Mesodermal cell (in vitro differentiated cells): ENCODE measurements at regions not wholly inside any gene's neighbourhood (a gene's known extent, or its start where the extent isn't known, plus 50 kb on each side); places are given as distances from the start of the nearest gene placed in this dataset.
"Not testable (repeated sequence)": the region's sequence is repeated elsewhere in the genome, so short reads cannot be mapped to it uniquely, and the experiment has no call there.

Experiments
- H3K27ac ChIP-seq: 2 replicates; pipeline ENCODE4 v1.7.0; 2013; ENCODE audit warnings: mild to moderate bottlenecking, low read depth, low read length, moderate library complexity; ENCODE audit not compliant: severe bottlenecking
- H3K36me3 ChIP-seq: 2 replicates; pipeline ENCODE4 v1.7.1; 2013; ENCODE audit warnings: mild to moderate bottlenecking, low read length, moderate library complexity; ENCODE audit not compliant: control insufficient read depth, insufficient read depth
- H3K4me1 ChIP-seq: one replicate; pipeline ENCODE4 v1.7.1; 2013; ENCODE audit warnings: mild to moderate bottlenecking, low read length; ENCODE audit not compliant: insufficient read depth, control insufficient read depth, poor library complexity, severe bottlenecking
- H3K4me3 ChIP-seq: 2 replicates; pipeline ENCODE4 v1.7.0; 2013; ENCODE audit warnings: low read length, control low read depth, mild to moderate bottlenecking; ENCODE audit not compliant: insufficient read depth, poor library complexity, severe bottlenecking; ENCODE audit errors: extremely low read depth
- H3K9me3 ChIP-seq: 2 replicates; pipeline ENCODE4 v1.7.1; 2013; ENCODE audit warnings: mild to moderate bottlenecking, low read length, moderate library complexity; ENCODE audit not compliant: control insufficient read depth
- WGBS, 2 experiments: methylation state at CpG; one replicate each; pipeline ENCODE4 v1.1.5; 2013; ENCODE audit warnings: missing lambda C conversion rate in 2 of 2; ENCODE audit not compliant: insufficient coverage in 2 of 2; 5-methylcytosine and 5-hydroxymethylcytosine counted together

DNA sequence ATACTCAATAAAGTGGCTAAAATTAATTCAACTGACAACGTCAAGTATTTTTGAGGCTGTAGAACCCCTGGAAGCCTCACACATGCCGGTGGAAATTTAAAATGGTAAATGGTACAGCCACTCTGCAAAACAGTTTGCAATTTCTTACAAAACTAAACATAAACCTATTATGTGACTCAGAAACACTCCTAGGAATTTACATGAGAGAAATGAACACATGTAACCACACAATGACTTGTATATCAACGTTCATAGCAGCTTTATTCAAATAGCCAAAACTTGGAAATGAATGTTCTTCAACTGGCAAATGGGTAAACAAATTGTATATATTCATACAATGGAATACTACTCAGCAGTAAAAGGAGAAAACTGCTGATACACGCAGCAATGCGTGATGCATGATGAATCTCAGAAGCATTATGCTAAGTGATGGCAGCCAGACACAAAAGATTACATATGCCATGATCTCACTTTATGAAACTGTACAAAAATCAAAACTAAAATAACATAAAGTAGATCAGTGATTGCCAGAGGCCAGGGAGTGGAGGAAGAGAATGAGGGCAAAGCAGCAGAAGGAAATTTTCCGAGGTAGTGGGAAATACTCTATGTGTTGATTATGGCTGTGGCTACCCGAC, 112.5 kb downstream of the FAM50B start:
- 93% methylated on average over 2 of the region's 7 CpGs; no CpG with 5 or more reads in 1 of the 2 experiments for WGBS, 2 experiments
- Histone ChIP-seq H3K27ac (no peak overlapping the region), H3K9me3 (no peaks in the 10 kb centered on the region), H3K4me1 (no peaks in the 10 kb centered on the region), H3K4me3 (no peak overlapping the region), H3K36me3 (no peaks in the 10 kb centered on the region)

DNA sequence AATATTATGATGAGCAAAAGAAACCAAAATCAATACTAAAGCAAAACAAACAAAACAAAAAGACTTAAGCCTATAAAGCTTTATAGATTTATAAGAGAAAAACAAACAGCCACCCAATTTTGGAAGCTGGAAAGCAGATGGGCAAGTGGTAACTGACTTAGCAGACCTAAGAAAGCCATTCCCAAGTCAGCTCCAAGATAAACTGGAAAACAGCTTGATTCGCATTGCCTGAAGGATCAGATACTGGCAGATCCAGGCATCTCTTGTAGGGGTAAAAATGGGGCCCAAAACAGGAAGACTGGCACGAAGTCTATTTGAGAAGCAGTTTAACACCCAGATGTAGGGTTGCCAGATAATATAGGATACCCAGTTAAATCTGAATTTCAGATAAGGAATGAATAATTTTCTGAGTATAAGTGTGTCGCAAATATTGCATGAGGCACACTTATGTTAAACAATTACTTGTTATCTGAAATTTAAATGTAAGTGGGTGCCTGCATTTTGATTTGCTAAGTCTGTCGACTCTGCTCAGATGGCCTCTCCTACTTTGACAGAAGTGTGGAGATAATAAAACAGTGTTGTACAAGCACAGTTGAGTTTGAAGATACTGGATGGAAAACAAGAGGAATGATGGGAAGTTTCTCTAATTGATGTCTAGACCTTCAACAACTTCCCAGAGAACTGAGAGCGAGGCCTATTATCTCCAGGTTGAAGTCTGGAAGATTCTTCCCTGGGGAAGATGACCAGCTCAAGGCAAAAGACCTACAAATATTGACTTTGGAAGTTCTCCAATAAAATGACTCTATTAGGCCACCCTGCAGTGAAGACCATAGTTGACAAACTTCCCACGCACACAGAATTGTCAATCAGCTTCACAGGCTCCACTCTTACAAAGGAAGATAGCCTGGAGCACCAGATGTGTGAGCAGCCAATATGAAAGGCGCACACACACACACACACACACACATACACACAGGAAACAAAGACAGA, 113.4 kb downstream of the FAM50B start:
- Histone ChIP-seq H3K36me3 (no peaks in the 10 kb centered on the region), H3K9me3 (no peaks in the 10 kb centered on the region), H3K4me1 (no peaks in the 10 kb centered on the region), H3K4me3 (no peak overlapping the region), H3K27ac (no peak overlapping the region)
- WGBS, 2 experiments, result 94 to 95% methylated on average over 4 of the region's 7 CpGs

DNA sequence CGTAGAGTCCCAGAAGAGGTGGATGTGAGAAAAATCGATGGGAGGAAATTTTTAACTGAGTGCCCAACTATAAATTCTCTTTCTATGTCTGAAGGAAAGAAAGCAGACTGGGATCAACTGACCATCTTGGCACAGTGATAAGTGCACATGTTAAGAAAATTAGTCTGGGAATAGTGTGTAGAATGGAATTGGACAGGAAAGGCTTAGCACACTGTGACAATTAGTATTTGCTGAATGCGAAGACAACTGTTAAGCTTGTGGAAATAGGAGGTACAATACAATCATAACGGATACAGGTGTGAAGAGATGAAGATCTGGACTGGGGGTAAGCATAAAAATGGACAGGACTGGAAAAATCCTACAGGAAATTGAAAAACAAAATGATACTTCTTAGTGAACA, 114.3 kb downstream of the FAM50B start:
- 94 to 100% methylated on average over 4 of the region's 4 CpGs for WGBS, 2 experiments
- no peak overlapping the region for H3K4me3 ChIP-seq
- H3K9me3 ChIP-seq, result no peaks in the 10 kb centered on the region
- H3K27ac ChIP-seq, result no peak overlapping the region
- H3K4me1 ChIP-seq, result no peaks in the 10 kb centered on the region
- no peaks in the 10 kb centered on the region for H3K36me3 ChIP-seq

DNA sequence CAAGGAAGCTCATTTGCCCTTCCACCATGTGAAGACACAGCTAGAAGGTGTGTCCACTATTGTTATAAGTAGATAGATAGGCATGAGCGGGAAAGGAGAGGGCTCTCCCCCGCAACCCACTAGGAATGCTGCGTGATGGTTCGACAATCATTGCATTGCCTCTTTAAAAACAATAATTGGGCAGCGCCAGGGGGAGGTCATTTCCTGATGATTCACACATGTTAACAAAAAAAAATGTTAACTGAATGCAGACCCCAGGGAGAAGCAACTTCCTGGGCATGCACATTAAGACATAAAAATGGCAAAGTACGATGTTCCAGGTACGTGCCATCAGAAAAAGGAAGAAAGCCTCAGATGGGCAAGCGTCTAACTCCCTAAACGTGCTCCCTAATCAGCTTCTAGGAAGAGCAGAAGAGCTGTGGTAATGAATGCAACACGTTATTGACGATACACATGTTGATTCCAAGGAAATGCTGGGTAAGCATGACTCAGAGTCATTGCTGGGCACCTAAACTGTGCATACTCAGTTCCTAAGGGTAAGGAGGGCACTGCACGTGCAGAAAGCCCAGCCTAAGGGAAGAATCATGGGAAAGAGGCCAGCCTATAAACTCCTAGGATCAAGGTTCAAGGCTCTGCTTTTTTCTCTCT, 113.7 kb downstream of the FAM217A start:
- WGBS, 2 experiments, result 96 to 97% methylated on average over 7 of the region's 12 CpGs
- Histone ChIP-seq H3K4me3 (no peak overlapping the region), H3K9me3 (no peaks in the 10 kb centered on the region), H3K4me1 (no peaks in the 10 kb centered on the region), H3K27ac (no peak overlapping the region), H3K36me3 (no peaks in the 10 kb centered on the region)

DNA sequence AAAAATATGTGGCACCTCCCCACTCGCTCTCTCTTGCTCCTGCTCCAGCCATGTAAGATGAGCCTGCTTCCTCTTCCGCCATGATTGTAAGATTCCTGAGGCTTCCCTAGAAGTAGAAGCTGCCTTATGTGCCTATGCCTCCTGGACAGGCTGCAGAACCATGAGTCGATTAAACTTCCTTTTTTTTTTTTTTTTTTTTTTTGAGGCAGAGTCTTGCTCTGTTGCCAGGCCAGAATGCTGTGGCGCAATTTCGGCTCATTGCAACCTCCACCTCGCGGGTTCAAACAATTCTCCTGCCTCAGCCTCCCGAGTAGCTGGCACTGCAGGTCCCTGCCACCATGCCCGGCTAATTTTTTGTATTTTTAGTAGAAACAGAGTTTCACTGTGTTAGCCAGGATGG, 112.5 kb downstream of the FAM217A start:
- Histone ChIP-seq H3K9me3 (no peaks in the 10 kb centered on the region), H3K36me3 (no peaks in the 10 kb centered on the region), H3K4me3 (no peak overlapping the region), H3K27ac (no peak overlapping the region), H3K4me1 (no peaks in the 10 kb centered on the region)
- 95% methylated on average over 3 to 4 of the region's 9 CpGs for WGBS, 2 experiments

DNA sequence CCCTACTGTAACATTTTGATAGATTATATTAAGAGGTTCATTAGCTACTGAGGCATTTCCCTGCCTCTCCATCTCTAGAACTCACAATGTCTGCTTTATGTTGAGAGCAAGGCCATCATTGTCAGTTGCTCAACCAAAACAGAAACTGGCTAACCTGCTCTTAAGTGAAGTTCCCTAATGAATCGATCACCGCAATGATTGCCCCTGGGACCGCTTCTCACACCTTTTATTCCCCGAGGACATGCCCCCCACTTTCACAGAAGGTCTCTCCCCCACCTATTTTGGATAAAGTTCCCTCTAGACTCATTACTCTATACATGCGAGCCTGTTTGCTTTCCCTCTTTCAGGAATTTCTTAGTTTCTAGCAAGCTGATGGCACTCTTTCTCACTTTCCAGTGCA, 108.8 kb downstream of the FAM217A start:
- no peaks in the 10 kb centered on the region for H3K9me3 ChIP-seq
- H3K36me3 ChIP-seq, result no peaks in the 10 kb centered on the region
- H3K4me3 ChIP-seq, result no peak overlapping the region
- H3K27ac ChIP-seq, result no peak overlapping the region
- H3K4me1 ChIP-seq, result no peaks in the 10 kb centered on the region
- WGBS, 2 experiments, result 90 to 94% methylated on average over 4 to 5 of the region's 5 CpGs

DNA sequence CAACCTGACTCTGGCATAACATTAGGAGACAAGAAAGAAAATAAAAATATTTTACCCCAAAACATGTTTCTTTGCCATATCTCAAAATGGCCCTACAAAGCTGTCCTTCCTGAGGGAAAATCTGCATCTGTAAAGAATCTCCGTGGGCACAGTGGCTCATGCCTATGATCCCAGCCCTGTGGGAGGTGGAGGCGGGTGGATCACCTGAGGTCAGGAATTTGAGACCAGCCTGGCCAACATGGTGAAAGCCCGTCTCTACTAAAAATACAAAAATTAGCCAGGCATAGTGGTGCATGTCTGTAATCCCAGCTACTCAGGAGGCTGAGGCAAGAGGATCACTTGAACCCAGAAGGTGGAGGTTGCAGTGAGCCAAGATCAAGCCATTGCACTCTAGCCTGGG, 105.8 kb downstream of the FAM217A start:
- H3K36me3 ChIP-seq, H3K4me1 ChIP-seq, H3K27ac ChIP-seq, H3K4me3 ChIP-seq, H3K9me3 ChIP-seq: not testable (repeated sequence)
- 100% methylated on average over 1 of the region's 3 CpGs; no CpG with 5 or more reads in 1 of the 2 experiments for WGBS, 2 experiments

DNA sequence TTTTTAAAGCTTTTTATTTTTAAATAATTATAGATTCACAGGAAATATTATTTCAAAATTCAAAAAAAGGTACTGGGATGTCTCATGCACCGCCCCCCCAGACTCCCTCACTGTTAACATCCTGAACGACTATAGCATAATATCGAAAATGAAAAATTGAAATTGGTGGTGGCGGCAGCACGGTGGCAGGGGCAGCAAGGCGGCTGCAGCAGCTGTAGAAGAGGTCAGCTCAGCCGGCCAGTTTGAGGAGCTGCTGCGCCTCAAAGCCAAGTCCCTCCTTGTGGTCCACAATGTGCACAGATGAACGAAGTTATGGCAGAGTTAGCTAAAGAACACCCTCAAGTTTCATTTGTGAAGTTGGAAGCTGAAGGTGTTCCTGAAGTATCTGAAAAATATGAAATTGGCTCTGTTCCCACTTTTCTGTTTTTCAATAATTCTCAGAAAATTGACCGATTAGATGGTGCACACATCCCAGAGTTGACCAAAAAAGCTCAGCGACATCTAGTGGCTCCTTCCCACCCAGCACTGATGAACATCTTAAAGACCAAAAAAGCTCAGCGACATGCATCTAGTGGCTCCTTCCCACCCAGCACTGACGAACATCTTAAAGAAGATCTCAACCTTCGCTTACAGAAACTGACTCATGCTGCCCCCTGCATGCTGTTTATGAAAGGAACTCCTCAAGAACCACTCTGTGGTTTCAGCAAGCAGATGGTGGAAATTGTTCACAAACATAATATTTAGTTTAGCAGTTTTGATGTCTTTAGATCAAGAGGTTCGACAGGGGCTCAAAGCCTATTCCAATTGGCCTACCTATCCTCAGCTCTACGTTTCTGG, 100.8 kb downstream of the FAM217A start:
- peaks cover 8% of the 10 kb centered on the region for H3K36me3 ChIP-seq
- no peaks in the 10 kb centered on the region for H3K9me3 ChIP-seq
- no peak overlapping the region for H3K4me3 ChIP-seq
- 54 to 68% methylated on average over 11 of the region's 16 CpGs for WGBS, 2 experiments
- H3K4me1 ChIP-seq, result no peaks in the 10 kb centered on the region
- no peak overlapping the region for H3K27ac ChIP-seq

DNA sequence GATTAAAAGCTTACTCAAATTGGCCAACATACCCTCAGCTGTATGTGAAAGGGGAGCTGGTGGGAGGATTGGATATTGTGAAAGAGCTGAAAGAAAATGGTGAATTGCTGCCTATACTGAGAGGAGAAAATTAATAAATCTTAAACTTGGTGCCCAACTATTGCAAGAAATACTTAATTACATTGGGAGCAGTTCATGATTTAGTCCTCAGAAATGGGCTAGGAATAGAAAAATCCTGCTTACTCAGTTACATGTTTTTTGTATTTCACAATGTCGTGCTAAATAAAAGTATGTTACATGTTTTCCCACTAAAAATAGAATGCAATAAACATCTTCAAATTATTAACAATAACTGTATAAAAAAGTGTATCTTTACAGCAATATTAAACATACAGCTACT, 100.0 kb downstream of the FAM217A start:
- H3K4me3 ChIP-seq, result not testable (repeated sequence)
- WGBS, 2 experiments, result no CpG with 5 or more reads among the region's 1 CpG

DNA sequence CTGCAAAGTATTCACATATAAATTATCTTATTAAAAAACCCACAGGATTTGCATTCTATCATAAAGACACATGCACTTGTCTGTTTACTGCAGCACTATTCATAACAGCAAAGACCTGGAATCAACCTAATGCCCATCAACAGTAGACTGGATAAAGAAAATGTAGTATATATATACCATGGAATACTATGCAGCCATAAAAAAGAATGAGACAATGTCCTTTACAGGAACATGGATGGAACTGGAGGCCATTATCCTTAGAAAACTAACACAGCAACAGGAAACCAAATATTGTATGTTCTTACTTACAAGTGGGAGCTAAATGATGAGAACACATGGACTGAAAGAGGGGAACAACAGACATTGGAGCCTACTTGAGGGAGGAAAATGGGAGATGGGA, 97.0 kb downstream of the FAM217A start:
- Histone ChIP-seq H3K27ac (no peak overlapping the region), H3K4me3 (no peak overlapping the region), H3K4me1 (peaks cover 7% of the 10 kb centered on the region), H3K9me3 (no peaks in the 10 kb centered on the region), H3K36me3 (peaks cover 8% of the 10 kb centered on the region)

More for the DNA sequence above, 100.0 kb downstream of the FAM217A start:
- not testable (repeated sequence) for H3K9me3 ChIP-seq, H3K4me1 ChIP-seq, H3K27ac ChIP-seq, H3K36me3 ChIP-seq
